SU-DHL-6 (cell line): ENCODE measurements at regions not wholly inside any gene's neighbourhood (a gene's known extent, or its start where the extent isn't known, plus 50 kb on each side); places are given as distances from the start of the nearest gene placed in this dataset.
A peak's percentile ranks its signal among the peaks of the same experiment; 100 is the strongest.

Experiments used
- H2AFZ ChIP-seq: fragments of 200-600 bp; sonication (generic); 2 replicates; pipeline ENCODE4 v1.6.1; 2014; ENCODE audit warnings: low read depth, mild to moderate bottlenecking, moderate library complexity, mixed read lengths, antibody characterized with exemption, low read length; ENCODE audit not compliant: severe bottlenecking
- H3F3A ChIP-seq: fragments of 200-600 bp; shearing (Covaris generic); 2 replicates; pipeline ENCODE4 v1.6.0; 2016; ENCODE audit warnings: antibody characterized with exemption, mild to moderate bottlenecking; ENCODE audit not compliant: insufficient read depth
- H3K27ac ChIP-seq: fragments of 200-600 bp; sonication (generic); 2 replicates; pipeline ENCODE4 v1.5.1; 2016; ENCODE audit warnings: low read depth, mild to moderate bottlenecking, low read length, moderate library complexity, mixed read lengths
- H3K27me3 ChIP-seq: fragments of 200-600 bp; sonication (generic), shearing (Covaris generic); 2 replicates; pipeline ENCODE4 v1.6.0; 2014; ENCODE audit warnings: mild to moderate bottlenecking, low read length
- H3K36me3 ChIP-seq: fragments of 200-600 bp; sonication (generic); 2 replicates; pipeline ENCODE4 v1.6.1; 2014; ENCODE audit warnings: mild to moderate bottlenecking, low read length, mixed read lengths
- H3K4me2 ChIP-seq: fragments of 300-600, 200-600 bp; shearing (Covaris generic), sonication (generic); 2 replicates; pipeline ENCODE4 v1.6.0; 2014; ENCODE audit warnings: low read length, low read depth, mild to moderate bottlenecking; ENCODE audit not compliant: poor library complexity, severe bottlenecking
- H3K4me3 ChIP-seq: fragments of 200-600 bp; sonication (generic); 2 replicates; pipeline ENCODE4 v1.5.1; 2014; ENCODE audit warnings: antibody characterized with exemption, low read length, mild to moderate bottlenecking, mixed read lengths; ENCODE audit not compliant: insufficient read depth, poor library complexity, severe bottlenecking
- H3K79me2 ChIP-seq: fragments of 200-600 bp; sonication (generic); 2 replicates; pipeline ENCODE4 v1.6.1; 2014; ENCODE audit warnings: mild to moderate bottlenecking, low read length, moderate library complexity; ENCODE audit not compliant: insufficient read depth
- H3K9ac ChIP-seq: fragments of 200-600 bp; sonication (generic); 2 replicates; pipeline ENCODE4 v1.7.0; 2014; ENCODE audit warnings: mild to moderate bottlenecking, low read length
- H3K9me2 ChIP-seq: fragments of 200-600 bp; sonication (generic); replicated peaks from 2 replicates; pipeline ENCODE4 v1.6.1; 2014; ENCODE audit warnings: low read length; ENCODE audit not compliant: insufficient read depth
- H3K9me3 ChIP-seq: fragments of 200-600 bp; sonication (generic); 2 replicates; pipeline ENCODE4 v1.6.1; 2014; ENCODE audit warnings: low read length, mixed read lengths; ENCODE audit not compliant: insufficient read depth
- H4K20me1 ChIP-seq: fragments of 200-600 bp; sonication (generic); 2 replicates; pipeline ENCODE4 v1.6.1; 2014; ENCODE audit warnings: low read depth, mild to moderate bottlenecking, antibody characterized with exemption, low read length, moderate library complexity, mixed read lengths
- EZH2phosphoT487 ChIP-seq: fragments of 200-600 bp; sonication (generic), shearing (Covaris generic); conservative IDR thresholded peaks from 2 replicates; pipeline ENCODE4 v1.6.1; 2018; ENCODE audit warnings: mild to moderate bottlenecking, antibody characterized with exemption, low read length, moderate library complexity, mixed read lengths
- TF ChIP-seq, protein P1 (sequence below): fragments of 200-600 bp; sonication (generic); IDR thresholded peaks from one replicate; pipeline ENCODE4 v1.5.1; 2017; ENCODE audit warnings: antibody characterized with exemption, mild to moderate bottlenecking, low read length, moderate library complexity; ENCODE audit not compliant: insufficient read depth, poor library complexity, severe bottlenecking

DNA sequence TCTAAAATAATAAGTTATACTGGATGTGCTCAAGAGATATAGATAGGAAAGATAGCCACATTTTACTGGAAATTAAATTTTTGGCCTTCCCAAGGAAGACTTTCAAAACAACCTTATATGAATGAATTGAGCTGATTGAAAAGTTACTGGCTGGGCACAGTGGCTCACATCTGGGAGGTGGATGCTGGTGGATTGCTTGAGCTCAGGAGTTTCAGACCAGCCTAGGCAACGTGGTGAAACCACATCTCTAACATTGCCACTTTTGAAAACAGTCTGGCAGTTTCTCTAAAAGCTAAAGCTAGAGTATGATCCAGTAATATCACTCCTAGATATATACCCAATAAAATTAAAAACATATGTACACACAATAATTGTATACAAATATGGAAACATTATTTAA is 231.4 kb upstream of the POU1F1 start:
- H3K27ac ChIP-seq = no peak overlapping the region
- H4K20me1 ChIP-seq = no peaks in the 10 kb centered on the region
- no peaks in the 10 kb centered on the region for H3K9me2 ChIP-seq
- H3K36me3 ChIP-seq = no peaks in the 10 kb centered on the region
- no peak overlapping the region for H3K4me3 ChIP-seq
- H3K27me3 ChIP-seq = no peaks in the 10 kb centered on the region
- H3F3A ChIP-seq = no peaks in the 10 kb centered on the region
- no peak overlapping the region for H3K4me2 ChIP-seq
- TF ChIP-seq EZH2phosphoT487 = no peak
- TF ChIP-seq, protein P1, sequence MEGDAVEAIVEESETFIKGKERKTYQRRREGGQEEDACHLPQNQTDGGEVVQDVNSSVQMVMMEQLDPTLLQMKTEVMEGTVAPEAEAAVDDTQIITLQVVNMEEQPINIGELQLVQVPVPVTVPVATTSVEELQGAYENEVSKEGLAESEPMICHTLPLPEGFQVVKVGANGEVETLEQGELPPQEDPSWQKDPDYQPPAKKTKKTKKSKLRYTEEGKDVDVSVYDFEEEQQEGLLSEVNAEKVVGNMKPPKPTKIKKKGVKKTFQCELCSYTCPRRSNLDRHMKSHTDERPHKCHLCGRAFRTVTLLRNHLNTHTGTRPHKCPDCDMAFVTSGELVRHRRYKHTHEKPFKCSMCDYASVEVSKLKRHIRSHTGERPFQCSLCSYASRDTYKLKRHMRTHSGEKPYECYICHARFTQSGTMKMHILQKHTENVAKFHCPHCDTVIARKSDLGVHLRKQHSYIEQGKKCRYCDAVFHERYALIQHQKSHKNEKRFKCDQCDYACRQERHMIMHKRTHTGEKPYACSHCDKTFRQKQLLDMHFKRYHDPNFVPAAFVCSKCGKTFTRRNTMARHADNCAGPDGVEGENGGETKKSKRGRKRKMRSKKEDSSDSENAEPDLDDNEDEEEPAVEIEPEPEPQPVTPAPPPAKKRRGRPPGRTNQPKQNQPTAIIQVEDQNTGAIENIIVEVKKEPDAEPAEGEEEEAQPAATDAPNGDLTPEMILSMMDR = no peak
- no peaks in the 10 kb centered on the region for H3K9me3 ChIP-seq
- no peak overlapping the region for H2AFZ ChIP-seq
- H3K9ac ChIP-seq = no peak overlapping the region
- no peaks in the 10 kb centered on the region for H3K79me2 ChIP-seq

DNA sequence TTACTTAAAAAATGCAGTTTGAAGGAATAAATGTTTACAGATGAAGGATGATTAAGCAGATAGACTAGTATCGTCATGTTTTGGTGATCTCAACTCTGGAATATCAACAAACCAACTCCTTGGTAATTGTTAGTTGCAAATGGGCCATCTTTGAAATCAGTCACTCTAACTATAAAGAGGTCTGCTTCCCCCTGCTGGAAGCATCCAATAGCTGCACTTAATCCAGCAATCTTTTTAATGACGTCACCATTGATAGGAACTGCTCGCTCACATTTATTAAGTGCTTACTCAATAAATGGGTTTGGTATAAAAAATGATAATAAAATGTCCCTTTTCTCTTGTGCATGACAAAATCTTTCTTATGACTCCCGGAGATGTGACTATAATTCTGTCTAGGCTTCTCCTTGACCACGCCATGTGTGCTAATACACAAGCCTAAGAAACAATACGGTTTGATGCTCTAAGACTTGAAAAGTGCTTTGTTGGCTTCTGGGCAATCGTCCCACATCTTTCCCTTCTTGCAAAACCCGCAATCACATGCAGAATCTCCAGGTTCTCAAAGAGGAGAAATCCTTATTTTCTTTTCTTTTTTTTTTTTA is 227.6 kb upstream of the POU1F1 start:
- no peak overlapping the region for H3K27ac ChIP-seq
- TF ChIP-seq, protein P1 = peak; percentile 43
- TF ChIP-seq EZH2phosphoT487 = no peak
- no peaks in the 10 kb centered on the region for H3F3A ChIP-seq
- H3K79me2 ChIP-seq = no peaks in the 10 kb centered on the region
- no peaks in the 10 kb centered on the region for H4K20me1 ChIP-seq
- H3K4me2 ChIP-seq = no peak overlapping the region
- H3K36me3 ChIP-seq = no peaks in the 10 kb centered on the region
- no peak overlapping the region for H3K9ac ChIP-seq
- H3K9me2 ChIP-seq = no peaks in the 10 kb centered on the region
- no peaks in the 10 kb centered on the region for H3K27me3 ChIP-seq
- no peaks in the 10 kb centered on the region for H3K9me3 ChIP-seq
- no peak overlapping the region for H2AFZ ChIP-seq
- no peak overlapping the region for H3K4me3 ChIP-seq

DNA sequence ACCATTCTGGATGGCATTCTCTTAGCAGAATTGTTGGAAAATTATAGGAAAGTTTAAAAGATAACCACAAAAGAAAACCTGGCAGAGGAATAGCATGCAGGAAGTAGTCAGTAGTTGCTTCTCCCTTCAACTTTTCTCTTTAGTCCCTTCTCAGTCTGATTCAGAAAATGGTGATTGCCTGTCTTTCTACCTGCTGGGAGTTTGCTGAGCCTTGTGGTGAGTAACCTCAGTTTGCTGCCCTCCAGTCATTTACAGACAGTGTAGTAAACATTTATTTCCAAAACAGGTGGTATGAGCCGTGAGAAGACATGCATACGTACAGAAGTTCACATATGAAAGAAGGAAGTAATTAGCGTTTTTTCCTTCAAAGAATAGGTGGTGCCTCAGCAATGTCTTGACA is 224.7 kb upstream of the POU1F1 start:
- H3K4me2 ChIP-seq = no peak overlapping the region
- TF ChIP-seq, protein P1 = no peak
- no peak for TF ChIP-seq EZH2phosphoT487
- H3K27me3 ChIP-seq = no peaks in the 10 kb centered on the region
- no peaks in the 10 kb centered on the region for H3K9me3 ChIP-seq
- no peaks in the 10 kb centered on the region for H3K79me2 ChIP-seq
- no peak overlapping the region for H2AFZ ChIP-seq
- no peak overlapping the region for H3K27ac ChIP-seq
- H3K9ac ChIP-seq = no peak overlapping the region
- no peaks in the 10 kb centered on the region for H3F3A ChIP-seq
- H3K36me3 ChIP-seq = no peaks in the 10 kb centered on the region
- no peaks in the 10 kb centered on the region for H4K20me1 ChIP-seq
- no peak overlapping the region for H3K4me3 ChIP-seq
- H3K9me2 ChIP-seq = no peaks in the 10 kb centered on the region
